ENCODE measurements at regions not wholly inside any gene's neighbourhood (a gene's known extent, or its start where the extent isn't known, plus 50 kb on each side); places are given as distances from the start of the nearest gene placed in this dataset.

DNA sequence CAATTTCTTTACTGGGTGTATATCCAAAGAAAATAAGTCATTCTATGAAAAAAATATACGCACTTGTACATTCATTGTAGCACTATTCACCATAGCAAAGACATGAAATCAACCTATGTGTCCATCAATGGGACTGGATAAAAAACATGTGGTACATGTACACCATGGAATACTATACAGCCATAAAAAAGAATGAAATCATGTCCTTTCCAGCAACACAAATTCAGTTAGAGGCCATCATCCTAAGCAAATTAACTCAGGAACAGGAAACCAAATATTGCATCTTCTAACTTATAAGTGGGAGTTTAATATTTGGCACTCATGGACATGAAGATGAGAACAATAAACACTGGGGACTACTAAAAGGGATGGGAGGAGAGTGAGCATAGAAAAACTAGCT, 325.7 kb downstream of the TGFB2 start:
- Histone ChIP-seq H3K36me3 (no peaks in the 10 kb centered on the region), H3K4me1 (ENCODE audit: insufficient read depth) (no peaks in the 10 kb centered on the region), H3K9me3 (no peaks in the 10 kb centered on the region), H3K27ac (no peak overlapping the region), H3K4me3 (no peak overlapping the region), H3K27me3 (no peaks in the 10 kb centered on the region)
- DNase-seq = no peak
- intact Hi-C loops (cut with DNase I) = no loop called here
- WGBS, 3 donors = 94 to 99% (median 95%) methylated on average over 1 of the region's 1 CpG
- TF ChIP-seq, protein P1, sequence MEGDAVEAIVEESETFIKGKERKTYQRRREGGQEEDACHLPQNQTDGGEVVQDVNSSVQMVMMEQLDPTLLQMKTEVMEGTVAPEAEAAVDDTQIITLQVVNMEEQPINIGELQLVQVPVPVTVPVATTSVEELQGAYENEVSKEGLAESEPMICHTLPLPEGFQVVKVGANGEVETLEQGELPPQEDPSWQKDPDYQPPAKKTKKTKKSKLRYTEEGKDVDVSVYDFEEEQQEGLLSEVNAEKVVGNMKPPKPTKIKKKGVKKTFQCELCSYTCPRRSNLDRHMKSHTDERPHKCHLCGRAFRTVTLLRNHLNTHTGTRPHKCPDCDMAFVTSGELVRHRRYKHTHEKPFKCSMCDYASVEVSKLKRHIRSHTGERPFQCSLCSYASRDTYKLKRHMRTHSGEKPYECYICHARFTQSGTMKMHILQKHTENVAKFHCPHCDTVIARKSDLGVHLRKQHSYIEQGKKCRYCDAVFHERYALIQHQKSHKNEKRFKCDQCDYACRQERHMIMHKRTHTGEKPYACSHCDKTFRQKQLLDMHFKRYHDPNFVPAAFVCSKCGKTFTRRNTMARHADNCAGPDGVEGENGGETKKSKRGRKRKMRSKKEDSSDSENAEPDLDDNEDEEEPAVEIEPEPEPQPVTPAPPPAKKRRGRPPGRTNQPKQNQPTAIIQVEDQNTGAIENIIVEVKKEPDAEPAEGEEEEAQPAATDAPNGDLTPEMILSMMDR (IDR thresholded peaks at IDR 0.05) = no peak
- TF ChIP-seq POLR2A (IDR thresholded peaks at IDR 0.05) = no peak
- TF ChIP-seq EP300 (IDR thresholded peaks at IDR 0.05) = no peak

DNA sequence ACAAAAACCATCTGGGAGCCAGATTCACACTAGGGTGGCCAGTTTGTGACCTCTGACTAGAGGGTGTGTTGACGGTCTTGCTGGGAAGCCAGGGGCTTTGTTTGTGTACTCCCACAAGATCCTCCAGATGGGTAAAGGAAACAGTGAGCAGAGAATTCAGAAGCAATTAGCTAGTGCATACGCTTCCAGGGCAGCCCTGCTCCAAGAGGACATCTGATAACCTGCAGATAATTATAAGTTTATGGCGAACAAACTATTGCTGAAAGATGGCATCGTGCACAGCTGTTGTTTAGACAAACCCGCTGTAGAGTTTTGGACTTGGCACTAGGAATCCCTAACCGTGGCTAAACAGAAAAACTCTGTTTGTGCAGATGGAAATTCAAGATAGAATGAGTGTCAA, 326.4 kb downstream of the TGFB2 start:
- no peaks in the 10 kb centered on the region for H3K36me3 ChIP-seq
- H3K9me3 ChIP-seq = no peaks in the 10 kb centered on the region
- no peak overlapping the region for H3K4me3 ChIP-seq
- no peak for DNase-seq
- no peaks in the 10 kb centered on the region for H3K27me3 ChIP-seq
- intact Hi-C loops (cut with DNase I) = no loop called here
- H3K4me1 ChIP-seq (ENCODE audit: insufficient read depth) = no peaks in the 10 kb centered on the region
- WGBS, 3 donors = 32 to 50% (median 49%) methylated on average over 6 of the region's 6 CpGs
- H3K27ac ChIP-seq = no peak overlapping the region
- TF ChIP-seq, protein P1 (IDR thresholded peaks at IDR 0.05) = no peak
- no peak for TF ChIP-seq EP300 (IDR thresholded peaks at IDR 0.05)
- TF ChIP-seq POLR2A (IDR thresholded peaks at IDR 0.05) = no peak

DNA sequence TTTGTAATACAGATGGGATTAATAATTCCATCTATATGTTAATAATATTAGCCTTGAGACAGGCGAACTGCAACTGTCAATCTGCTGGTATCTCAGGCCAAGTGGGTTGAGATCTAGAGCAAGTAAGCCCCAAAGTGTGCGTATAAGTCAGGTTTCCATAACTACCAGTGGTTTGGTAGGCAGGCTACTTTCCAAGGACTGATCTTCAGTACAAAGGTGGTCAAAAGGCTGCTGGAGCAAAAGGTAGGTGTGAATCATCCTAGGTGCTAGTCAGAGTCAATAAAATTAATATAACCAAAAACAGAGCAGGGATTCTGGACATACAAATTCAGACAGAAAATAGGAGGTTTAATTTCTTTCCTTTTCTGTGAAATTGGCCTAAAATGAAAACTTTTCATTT, 328.0 kb downstream of the TGFB2 start:
- no peaks in the 10 kb centered on the region for H3K36me3 ChIP-seq
- WGBS, 3 donors = 92 to 96% (median 96%) methylated on average over 2 of the region's 2 CpGs
- no peaks in the 10 kb centered on the region for H3K4me1 ChIP-seq (ENCODE audit: insufficient read depth)
- intact Hi-C loops (cut with DNase I) = no loop called here
- TF ChIP-seq EP300 (IDR thresholded peaks at IDR 0.05) (no peak), POLR2A (IDR thresholded peaks at IDR 0.05) (no peak)
- TF ChIP-seq, protein P1 (IDR thresholded peaks at IDR 0.05) = no peak
- DNase-seq = no peak
- no peak overlapping the region for H3K4me3 ChIP-seq
- H3K27ac ChIP-seq = no peak overlapping the region
- H3K9me3 ChIP-seq = no peaks in the 10 kb centered on the region
- H3K27me3 ChIP-seq = no peaks in the 10 kb centered on the region

DNA sequence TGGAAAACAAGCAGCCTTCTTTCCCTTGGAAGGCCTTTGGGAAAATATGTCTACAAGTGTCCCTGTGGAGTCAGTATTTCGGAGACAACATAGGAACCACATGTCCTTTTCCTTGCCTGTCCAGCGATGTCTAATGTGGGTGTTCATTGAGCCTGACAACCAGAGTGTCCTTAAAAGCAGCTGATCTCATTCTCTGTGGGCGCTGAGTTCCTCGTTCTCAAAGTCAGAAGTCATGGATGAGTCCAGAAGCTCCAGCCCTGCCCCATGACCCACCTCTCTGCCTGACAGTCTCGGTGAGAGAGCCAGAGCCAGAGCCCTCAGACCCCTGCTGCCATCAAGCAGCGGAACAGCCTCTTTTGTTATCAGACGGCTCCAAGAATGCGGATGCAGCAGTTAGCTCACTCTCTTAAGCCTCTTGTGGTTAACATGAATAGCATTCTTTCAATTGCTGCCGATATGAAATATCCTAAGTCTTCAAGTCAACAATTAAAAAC, 329.2 kb downstream of the TGFB2 start:
- 10 to 19% (median 15%) methylated on average over 9 of the region's 9 CpGs for WGBS, 3 donors
- H3K27me3 ChIP-seq = no peaks in the 10 kb centered on the region
- H3K27ac ChIP-seq = no peak overlapping the region
- TF ChIP-seq, protein P1 (IDR thresholded peaks at IDR 0.05) = no peak
- no peak for TF ChIP-seq EP300 (IDR thresholded peaks at IDR 0.05)
- no peak for TF ChIP-seq POLR2A (IDR thresholded peaks at IDR 0.05)
- intact Hi-C loops (cut with DNase I) = no loop called here
- H3K9me3 ChIP-seq = no peaks in the 10 kb centered on the region
- peak in 4 of 5 donors; percentile 11 to 43 (median 18) for DNase-seq
- no peaks in the 10 kb centered on the region for H3K4me1 ChIP-seq (ENCODE audit: insufficient read depth)
- no peaks in the 10 kb centered on the region for H3K36me3 ChIP-seq
- peak overlapping the region; percentile 14 for H3K4me3 ChIP-seq

All from ovary (tissue), 7 donors.